ENCODE measurements at regions not wholly inside any gene's neighbourhood (a gene's known extent, or its start where the extent isn't known, plus 50 kb on each side); places are given as distances from the start of the nearest gene placed in this dataset.
A peak's percentile ranks its signal among the peaks of the same experiment; 100 is the strongest.

- no peak for DNase-seq (ENCODE audit: extremely low read depth in 1 of 11, low read depth in 9 of 11, low spot score in 4 of 11)
Measured at GRCh38 chr1:222989443-222989842, 153.6 kb downstream of the TLR5 start.

- DNase-seq (ENCODE audit: extremely low read depth in 1 of 11, low read depth in 9 of 11, low spot score in 4 of 11), result no peak
Measured at GRCh38 chr1:222991177-222991576, 151.9 kb downstream of the TLR5 start.

GRCh38 chr1:222991908-222992307 lies 151.1 kb downstream of the TLR5 start:
- DNase-seq (ENCODE audit: extremely low read depth in 1 of 11, low read depth in 9 of 11, low spot score in 4 of 11), result no peak

GRCh38 chr1:222994511-222995235 lies 148.4 kb downstream of the TLR5 start:
- DNase-seq (ENCODE audit: extremely low read depth in 1 of 11, low read depth in 9 of 11, low spot score in 4 of 11), result no peak

GRCh38 chr1:222995236-222995580 lies 147.8 kb downstream of the TLR5 start:
- DNase-seq (ENCODE audit: extremely low read depth in 1 of 11, low read depth in 9 of 11, low spot score in 4 of 11), result no peak

GRCh38 chr1:222995620-222996309 lies 147.3 kb downstream of the TLR5 start:
- no peak for DNase-seq (ENCODE audit: extremely low read depth in 1 of 11, low read depth in 9 of 11, low spot score in 4 of 11)

- DNase-seq (ENCODE audit: extremely low read depth in 1 of 11, low read depth in 9 of 11, low spot score in 4 of 11), result peak in 1 of 11 donors; percentile 53
Measured at GRCh38 chr1:222996310-222996975, 146.6 kb downstream of the TLR5 start.

- DNase-seq (ENCODE audit: extremely low read depth in 1 of 11, low read depth in 9 of 11, low spot score in 4 of 11), result no peak
Measured at GRCh38 chr1:223000632-223001031, 142.4 kb downstream of the TLR5 start.

GRCh38 chr1:223001653-223002634 lies 141.1 kb downstream of the TLR5 start:
- no peak for DNase-seq (ENCODE audit: extremely low read depth in 1 of 11, low read depth in 9 of 11, low spot score in 4 of 11)

GRCh38 chr1:223003549-223003948 lies 139.5 kb downstream of the TLR5 start:
- DNase-seq (ENCODE audit: extremely low read depth in 1 of 11, low read depth in 9 of 11, low spot score in 4 of 11), result no peak

GRCh38 chr1:223006371-223006770 lies 136.7 kb downstream of the TLR5 start:
- DNase-seq (ENCODE audit: extremely low read depth in 1 of 11, low read depth in 9 of 11, low spot score in 4 of 11), result no peak

GRCh38 chr1:223006917-223007648 lies 136.0 kb downstream of the TLR5 start:
- peak in 1 of 11 donors; percentile 56 for DNase-seq (ENCODE audit: extremely low read depth in 1 of 11, low read depth in 9 of 11, low spot score in 4 of 11)

- DNase-seq (ENCODE audit: extremely low read depth in 1 of 11, low read depth in 9 of 11, low spot score in 4 of 11), result no peak
Measured at GRCh38 chr1:223007935-223008334, 135.1 kb downstream of the TLR5 start.

GRCh38 chr1:223008808-223009207 lies 134.2 kb downstream of the TLR5 start:
- peak in 1 of 11 donors; percentile 27 for DNase-seq (ENCODE audit: extremely low read depth in 1 of 11, low read depth in 9 of 11, low spot score in 4 of 11)

- no peak for DNase-seq (ENCODE audit: extremely low read depth in 1 of 11, low read depth in 9 of 11, low spot score in 4 of 11)
Measured at GRCh38 chr1:223009406-223009805, 133.6 kb downstream of the TLR5 start.

- DNase-seq (ENCODE audit: extremely low read depth in 1 of 11, low read depth in 9 of 11, low spot score in 4 of 11), result no peak
Measured at GRCh38 chr1:223010582-223011504, 132.2 kb downstream of the TLR5 start.

- DNase-seq (ENCODE audit: extremely low read depth in 1 of 11, low read depth in 9 of 11, low spot score in 4 of 11), result no peak
Measured at GRCh38 chr1:223011505-223011856, 131.6 kb downstream of the TLR5 start.
